B cell (primary cell): ENCODE measurements at regions not wholly inside any gene's neighbourhood (a gene's known extent, or its start where the extent isn't known, plus 50 kb on each side); places are given as distances from the start of the nearest gene placed in this dataset.

ENCODE experiments used
- ATAC-seq: fragments of 200-7000 bp; cut with Tn5 transposase; one replicate; pipeline ENCODE4 v1.10.0; 2021; ENCODE audit warnings: low read depth, mild to moderate bottlenecking, moderate number of reproducible peaks, moderate library complexity
- CTCF ChIA-PET: fragments of 350-600 bp; sonication (Branson Sonifier 250); formaldehyde crosslinking; loops from one replicate; lab custom pipeline; 2021; ENCODE audit warnings: antibody characterized with exemption, inconsistent platforms; lab: Charles Lee
- POLR2A ChIA-PET: fragments of 350-600 bp; sonication (Branson Sonifier 250); formaldehyde crosslinking; loops from one replicate; lab custom pipeline; 2021; ENCODE audit warnings: antibody characterized with exemption; lab: Charles Lee
- DNase-seq: peaks from one replicate; pipeline ENCODE4 v3.0.0; 2013
- H2AFZ ChIP-seq: 2 replicates; pipeline ENCODE4 v1.6.1; 2012; ENCODE audit warnings: mild to moderate bottlenecking, low read depth, low read length; ENCODE audit not compliant: insufficient read depth, poor library complexity, severe bottlenecking
- H3K27ac ChIP-seq, 2 donors: 1 replicate in 1 of 2; 2 replicates in 1 of 2; pipeline ENCODE4 v1.5.1; 2012 to 2013; ENCODE audit warnings: low read length in 2 of 2, mild to moderate bottlenecking in 2 of 2, moderate library complexity in 1 of 2
- H3K27me3 ChIP-seq, 4 experiments: fragments of 200-600 bp in 1 of 4; sonication (generic) in 1 of 4; replicated peaks in 1 of 4; 1 replicate in 2 of 4; 2 replicates in 2 of 4; pipeline versions ENCODE4 v1.6.1 to v1.7.0; 2013 to 2016; ENCODE audit warnings: low read length in 3 of 4, mild to moderate bottlenecking in 2 of 4, mixed read lengths in 1 of 4, moderate library complexity in 1 of 4; ENCODE audit not compliant: insufficient read depth in 4 of 4, control insufficient read depth in 3 of 4; ENCODE audit errors: control extremely low read depth in 1 of 4
- H3K36me3 ChIP-seq, 2 experiments: replicated peaks in 1 of 2; 1 replicate in 1 of 2; 2 replicates in 1 of 2; pipeline versions ENCODE4 v1.6.1 to v1.7.1; 2013; ENCODE audit warnings: low read length in 1 of 2; ENCODE audit not compliant: insufficient read depth in 2 of 2, control insufficient read depth in 1 of 2; ENCODE audit errors: control extremely low read depth in 1 of 2, extremely low read depth in 1 of 2
- H3K4me1 ChIP-seq, 2 donors: fragments of 200-600 bp in 1 of 2; sonication (generic) in 1 of 2; 1 replicate in 1 of 2; 2 replicates in 1 of 2; pipeline versions ENCODE4 v1.5.1 to v1.6.1; 2013 to 2017; ENCODE audit warnings: low read length in 2 of 2; ENCODE audit not compliant: control insufficient read depth in 2 of 2, insufficient read depth in 2 of 2
- H3K4me2 ChIP-seq: replicated peaks from 2 replicates; pipeline ENCODE3; 2012; ENCODE audit warnings: mild to moderate bottlenecking, low read depth, low read length; ENCODE audit not compliant: poor library complexity, severe bottlenecking
- H3K4me3 ChIP-seq, 5 experiments: fragments of 200-600 bp in 1 of 5; sonication (generic) in 1 of 5; 1 replicate in 3 of 5; 2 replicates in 2 of 5; pipeline versions ENCODE4 v1.5.1 to v1.7.0; 2011 to 2016; ENCODE audit warnings: low read length in 4 of 5, mild to moderate bottlenecking in 4 of 5, low read depth in 2 of 5, control low read depth in 1 of 5, moderate library complexity in 1 of 5; ENCODE audit not compliant: insufficient read depth in 1 of 5; ENCODE audit errors: control extremely low read depth in 1 of 5, extremely low read depth in 1 of 5
- H3K79me2 ChIP-seq: fragments of 200-600 bp; sonication (generic); one replicate; pipeline ENCODE4 v1.6.0; 2016; ENCODE audit warnings: low read length; ENCODE audit not compliant: control insufficient read depth, insufficient read depth
- H3K9ac ChIP-seq: fragments of 200-600 bp; sonication (generic); 2 replicates; pipeline ENCODE4 v1.6.1; 2017; ENCODE audit warnings: mild to moderate bottlenecking, low read length, moderate library complexity
- H3K9me3 ChIP-seq, 3 donors: one replicate each; pipeline versions ENCODE4 v1.6.1 to v1.7.1; 2013; ENCODE audit warnings: low read length in 2 of 3; ENCODE audit not compliant: control insufficient read depth in 2 of 3, insufficient read depth in 1 of 3; ENCODE audit errors: control extremely low read depth in 1 of 3
- H4K20me1 ChIP-seq: 2 replicates; pipeline ENCODE4 v1.6.0; 2012; ENCODE audit warnings: mild to moderate bottlenecking, low read length; ENCODE audit not compliant: insufficient read depth, control insufficient read depth, poor library complexity, severe bottlenecking
- H3K27ac Mint-ChIP-seq: one replicate; pipeline ENCODE4 v1.8.0; 2021; ENCODE audit warnings: mixed read lengths
- H3K27me3 Mint-ChIP-seq: one replicate; pipeline ENCODE4 v1.8.0; 2021; ENCODE audit warnings: mixed read lengths
- H3K4me1 Mint-ChIP-seq: one replicate; pipeline ENCODE4 v1.8.0; 2021; ENCODE audit warnings: mixed read lengths
- H3K4me3 Mint-ChIP-seq: one replicate; pipeline ENCODE4 v1.8.0; 2021; ENCODE audit warnings: mixed read lengths
- H3K9me3 Mint-ChIP-seq: one replicate; pipeline ENCODE4 v1.8.0; 2022; ENCODE audit warnings: mixed read lengths; ENCODE audit not compliant: insufficient read depth
- CTCF ChIP-seq: fragments of 200-600 bp; IDR thresholded peaks from one replicate; pipeline ENCODE4 v1.8.0; 2022; ENCODE audit warnings: antibody characterized with exemption, mild to moderate bottlenecking
- EZH2 ChIP-seq: IDR thresholded peaks from 2 replicates; pipeline ENCODE4 v1.6.1; 2012; ENCODE audit warnings: borderline replicate concordance, low read depth, mild to moderate bottlenecking, moderate library complexity, low read length; ENCODE audit not compliant: insufficient read depth, poor library complexity, severe bottlenecking
- intact Hi-C: fragments of 100-400 bp; cut with micrococcal nuclease; formaldehyde crosslinking; loops from one replicate; pipeline ENCODE4 v1.10.0; 2022

GRCh38 chr4:141473026-141473540 lies 163.3 kb upstream of the IL15 start:
- ChIA-PET CTCF (no interaction called here), POLR2A (no interaction called here)
- Mint-ChIP-seq H3K27me3 (no peaks in the 10 kb centered on the region), H3K27ac (no peak overlapping the region), H3K4me3 (no peak overlapping the region), H3K4me1 (no peaks in the 10 kb centered on the region), H3K9me3 (no peaks in the 10 kb centered on the region)
- no peak overlapping the region for H3K4me2 ChIP-seq
- no peaks in the 10 kb centered on the region for H3K9me3 ChIP-seq
- ATAC-seq: no peak
- H3K79me2 ChIP-seq: no peaks in the 10 kb centered on the region
- no peaks in the 10 kb centered on the region for H3K4me1 ChIP-seq
- H4K20me1 ChIP-seq: no peaks in the 10 kb centered on the region
- H2AFZ ChIP-seq: no peak overlapping the region
- TF ChIP-seq CTCF (no peak), EZH2 (no peak)
- intact Hi-C loops: no loop called here
- H3K36me3 ChIP-seq: no peaks in the 10 kb centered on the region
- no peaks in the 10 kb centered on the region for H3K27me3 ChIP-seq
- no peak overlapping the region for H3K4me3 ChIP-seq
- DNase-seq: no peak
- H3K9ac ChIP-seq: no peak overlapping the region
- no peak overlapping the region for H3K27ac ChIP-seq

GRCh38 chr4:141473952-141474351 lies 162.4 kb upstream of the IL15 start:
- Mint-ChIP-seq H3K4me3 (no peak overlapping the region), H3K27ac (no peak overlapping the region), H3K27me3 (no peaks in the 10 kb centered on the region), H3K9me3 (no peaks in the 10 kb centered on the region), H3K4me1 (no peaks in the 10 kb centered on the region)
- H3K9ac ChIP-seq: no peak overlapping the region
- DNase-seq: no peak
- intact Hi-C loops: no loop called here
- no peaks in the 10 kb centered on the region for H3K4me1 ChIP-seq
- no peaks in the 10 kb centered on the region for H4K20me1 ChIP-seq
- no peaks in the 10 kb centered on the region for H3K36me3 ChIP-seq
- no peak overlapping the region for H3K4me2 ChIP-seq
- no peak overlapping the region for H3K4me3 ChIP-seq
- ChIA-PET POLR2A (no interaction called here), CTCF (no interaction called here)
- H3K27ac ChIP-seq: no peak overlapping the region
- no peaks in the 10 kb centered on the region for H3K79me2 ChIP-seq
- no peaks in the 10 kb centered on the region for H3K9me3 ChIP-seq
- no peaks in the 10 kb centered on the region for H3K27me3 ChIP-seq
- TF ChIP-seq CTCF: no peak
- no peak for TF ChIP-seq EZH2
- ATAC-seq: no peak
- H2AFZ ChIP-seq: no peak overlapping the region
